ENCODE measurements at regions not wholly inside any gene's neighbourhood (a gene's known extent, or its start where the extent isn't known, plus 50 kb on each side); places are given as distances from the start of the nearest gene placed in this dataset.

DNA sequence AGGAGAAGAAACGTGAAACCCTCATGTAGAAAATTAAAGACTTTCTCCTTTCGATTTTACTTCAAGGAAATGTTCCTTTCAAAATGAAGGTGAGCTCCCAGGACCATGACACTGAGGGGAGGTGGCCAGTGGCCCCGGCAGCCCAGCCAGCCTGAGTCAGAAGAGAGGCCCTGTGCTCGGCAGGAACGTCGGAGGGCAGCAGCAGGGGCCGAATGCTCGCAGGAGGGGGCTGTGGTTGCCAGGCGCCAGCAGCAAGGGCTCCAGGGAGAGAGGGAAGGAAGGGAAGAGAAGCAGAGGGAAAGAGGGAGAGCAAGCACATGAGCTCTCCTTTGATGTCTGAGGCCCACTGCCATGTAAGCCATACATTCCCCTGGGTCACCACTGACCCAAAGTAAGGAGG, 73.3 kb upstream of the ACKR3 start:
- TF ChIP-seq, protein P1, sequence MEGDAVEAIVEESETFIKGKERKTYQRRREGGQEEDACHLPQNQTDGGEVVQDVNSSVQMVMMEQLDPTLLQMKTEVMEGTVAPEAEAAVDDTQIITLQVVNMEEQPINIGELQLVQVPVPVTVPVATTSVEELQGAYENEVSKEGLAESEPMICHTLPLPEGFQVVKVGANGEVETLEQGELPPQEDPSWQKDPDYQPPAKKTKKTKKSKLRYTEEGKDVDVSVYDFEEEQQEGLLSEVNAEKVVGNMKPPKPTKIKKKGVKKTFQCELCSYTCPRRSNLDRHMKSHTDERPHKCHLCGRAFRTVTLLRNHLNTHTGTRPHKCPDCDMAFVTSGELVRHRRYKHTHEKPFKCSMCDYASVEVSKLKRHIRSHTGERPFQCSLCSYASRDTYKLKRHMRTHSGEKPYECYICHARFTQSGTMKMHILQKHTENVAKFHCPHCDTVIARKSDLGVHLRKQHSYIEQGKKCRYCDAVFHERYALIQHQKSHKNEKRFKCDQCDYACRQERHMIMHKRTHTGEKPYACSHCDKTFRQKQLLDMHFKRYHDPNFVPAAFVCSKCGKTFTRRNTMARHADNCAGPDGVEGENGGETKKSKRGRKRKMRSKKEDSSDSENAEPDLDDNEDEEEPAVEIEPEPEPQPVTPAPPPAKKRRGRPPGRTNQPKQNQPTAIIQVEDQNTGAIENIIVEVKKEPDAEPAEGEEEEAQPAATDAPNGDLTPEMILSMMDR (conservative IDR thresholded peaks at IDR 0.05; ENCODE audit: low read depth, low read length) = no peak
- no peak overlapping the region for H3K4me3 ChIP-seq (ENCODE audit: low read length)
- no peak for DNase-seq (ENCODE audit: low read depth)

DNA sequence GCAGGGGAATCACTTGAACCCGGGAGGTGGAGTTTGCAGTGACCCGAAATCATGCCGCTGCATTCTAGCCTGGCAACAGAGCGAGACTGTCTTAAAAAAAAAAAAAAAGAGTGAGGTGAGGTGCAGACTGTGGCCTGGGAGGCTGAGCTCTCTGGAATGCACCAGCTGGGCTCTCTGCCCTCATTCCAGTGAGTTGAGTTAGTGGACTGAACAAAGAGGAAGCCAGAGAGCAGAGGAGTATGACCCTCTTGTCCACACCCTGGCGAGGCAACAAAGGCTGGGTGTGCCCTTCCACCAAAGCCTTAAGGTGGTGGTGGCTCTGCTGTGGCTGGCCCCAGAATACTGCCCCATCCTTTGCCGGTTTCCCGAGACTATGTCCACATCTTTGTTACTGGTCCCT, 71.3 kb upstream of the ACKR3 start:
- H3K4me3 ChIP-seq (ENCODE audit: low read length) = no peak overlapping the region
- TF ChIP-seq, protein P1 (conservative IDR thresholded peaks at IDR 0.05; ENCODE audit: low read depth, low read length) = no peak
- peak; percentile 31 for DNase-seq (ENCODE audit: low read depth)

DNA sequence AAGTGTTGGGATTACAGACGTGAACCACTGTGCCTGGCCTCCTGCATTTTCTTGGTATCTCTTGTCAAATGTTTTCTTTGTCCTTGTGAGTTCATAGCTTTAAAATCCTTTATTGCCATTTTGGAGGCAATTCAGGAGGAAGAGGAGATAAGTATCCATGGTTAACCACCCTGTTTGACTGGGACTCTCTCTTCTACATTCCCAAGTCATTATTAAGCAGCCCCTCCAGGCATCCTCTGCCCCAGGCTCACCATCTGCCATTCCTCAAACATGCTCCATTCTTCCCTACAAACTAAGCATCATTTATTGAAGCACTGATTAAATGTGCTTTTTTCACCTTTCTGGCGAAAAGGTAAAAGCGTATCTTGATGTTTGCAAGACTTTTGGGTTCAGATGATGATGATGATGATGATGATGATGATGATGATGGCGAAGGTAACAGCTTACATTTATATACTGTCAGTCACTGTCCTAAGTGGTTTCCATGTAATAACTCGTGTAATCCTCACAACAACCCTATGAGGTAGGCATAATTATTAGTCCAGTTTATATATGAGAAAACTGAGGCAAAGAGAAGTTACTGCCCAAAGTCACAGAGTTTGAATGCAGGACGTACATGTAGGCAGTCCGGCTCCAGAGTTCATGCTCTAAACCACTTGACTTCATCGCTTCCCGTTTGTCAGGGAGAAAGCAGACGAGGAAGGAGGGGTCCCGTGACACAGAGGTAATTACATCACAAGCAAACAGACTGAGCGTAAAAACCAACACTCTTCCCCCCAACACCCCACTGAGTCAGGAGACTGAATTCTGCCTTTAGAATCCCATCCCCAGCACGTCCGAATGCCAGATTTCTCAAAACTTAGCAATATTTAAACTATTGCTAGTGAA, 69.7 kb upstream of the ACKR3 start:
- no peak overlapping the region for H3K4me3 ChIP-seq (ENCODE audit: low read length)
- TF ChIP-seq, protein P1 (conservative IDR thresholded peaks at IDR 0.05; ENCODE audit: low read depth, low read length) = no peak
- no peak for DNase-seq (ENCODE audit: low read depth)

DNA sequence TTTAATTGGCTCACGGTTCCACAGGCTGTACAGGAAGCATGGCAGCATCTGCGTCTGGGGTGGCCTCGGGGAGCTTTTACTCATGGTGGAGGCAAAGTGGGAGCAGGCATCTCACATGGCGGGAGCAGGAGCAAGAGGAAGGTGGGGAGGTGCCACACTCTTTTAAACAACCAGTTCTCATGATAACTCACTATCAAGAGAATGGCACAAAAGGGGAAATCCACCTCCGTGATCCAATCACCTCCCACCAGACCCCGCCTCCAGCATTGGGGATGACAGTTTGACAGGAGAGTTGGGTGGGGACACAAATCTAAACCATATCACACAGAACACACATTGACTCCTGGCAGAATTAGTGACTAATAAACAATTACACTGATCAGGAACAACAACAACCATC, 68.6 kb upstream of the ACKR3 start:
- DNase-seq (ENCODE audit: low read depth) = no peak
- H3K4me3 ChIP-seq (ENCODE audit: low read length) = no peak overlapping the region
- TF ChIP-seq, protein P1 (conservative IDR thresholded peaks at IDR 0.05; ENCODE audit: low read depth, low read length) = no peak

DNA sequence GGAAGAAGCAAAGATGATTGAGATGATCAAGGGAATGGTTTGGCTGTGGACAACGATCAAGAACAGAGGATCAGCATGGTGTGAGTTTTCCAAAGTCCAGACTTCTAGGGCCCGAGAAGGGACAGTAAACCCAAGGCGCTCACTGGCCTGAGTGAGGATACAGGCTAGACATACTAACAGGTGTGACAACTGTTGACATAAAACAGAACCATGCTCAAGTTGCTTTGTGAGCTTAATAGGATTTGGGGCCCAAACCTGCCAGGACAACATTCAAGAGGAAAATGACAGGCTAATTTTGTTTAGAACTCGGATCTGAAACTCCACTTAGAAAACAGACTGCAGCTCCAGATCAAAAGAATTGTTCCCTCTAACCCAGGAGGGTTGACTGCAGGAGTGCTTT, 68.1 kb upstream of the ACKR3 start:
- DNase-seq (ENCODE audit: low read depth) = no peak
- no peak overlapping the region for H3K4me3 ChIP-seq (ENCODE audit: low read length)
- TF ChIP-seq, protein P1 (conservative IDR thresholded peaks at IDR 0.05; ENCODE audit: low read depth, low read length) = no peak

DNA sequence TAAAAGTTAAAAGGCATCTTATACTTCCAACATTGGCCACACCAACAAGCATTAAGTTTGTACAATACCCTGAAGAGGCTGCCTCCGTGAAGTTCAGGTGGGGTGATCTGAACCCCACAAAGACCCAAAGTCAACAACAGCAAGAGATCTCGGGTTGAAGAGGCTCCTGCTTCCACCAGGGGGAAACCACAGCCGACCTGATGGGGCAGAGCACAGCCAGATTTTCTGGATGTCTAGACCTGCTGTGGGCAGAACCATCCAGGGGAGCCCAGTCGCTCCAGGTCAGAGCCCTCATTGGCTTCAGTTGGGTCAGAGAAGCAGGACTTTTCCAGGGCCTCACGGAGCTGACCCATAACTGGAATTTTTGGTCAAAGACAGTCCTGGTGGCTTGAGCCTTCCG, 66.5 kb upstream of the ACKR3 start:
- TF ChIP-seq, protein P1 (conservative IDR thresholded peaks at IDR 0.05; ENCODE audit: low read depth, low read length) = peak; percentile 23
- no peak for DNase-seq (ENCODE audit: low read depth)
- H3K4me3 ChIP-seq (ENCODE audit: low read length) = no peak overlapping the region

DNA sequence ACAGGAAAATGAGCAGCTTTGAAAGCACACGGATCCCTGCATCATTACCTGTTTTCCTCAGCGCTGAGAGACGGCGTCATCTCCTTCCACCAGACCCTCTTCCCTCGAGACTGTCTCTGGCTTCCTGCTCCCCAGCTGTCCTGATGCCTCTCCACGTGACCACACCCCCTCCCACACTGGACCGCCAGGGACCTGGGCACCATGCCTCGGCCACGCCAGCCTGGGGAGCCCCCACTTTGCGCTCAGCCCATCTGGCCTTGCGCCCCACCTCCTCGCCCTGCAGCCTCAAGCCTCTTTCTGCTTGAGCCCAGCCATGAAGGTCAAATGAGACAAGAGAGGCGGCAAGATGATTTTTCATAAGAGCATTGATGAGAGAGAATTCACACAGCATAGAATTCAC, 66.0 kb upstream of the ACKR3 start:
- DNase-seq (ENCODE audit: low read depth) = no peak
- TF ChIP-seq, protein P1 (conservative IDR thresholded peaks at IDR 0.05; ENCODE audit: low read depth, low read length) = no peak
- no peak overlapping the region for H3K4me3 ChIP-seq (ENCODE audit: low read length)

Data from retinal pigment epithelial cell (primary cell).